SKM-1 treated with dmso at 0.1 percent for 144 hours (cell line): ENCODE measurements at regions not wholly inside any gene's neighbourhood (a gene's known extent, or its start where the extent isn't known, plus 50 kb on each side); places are given as distances from the start of the nearest gene placed in this dataset.
"Not testable (repeated sequence)": the region's sequence is repeated elsewhere in the genome, so short reads cannot be mapped to it uniquely, and the experiment has no call there.

Source experiments
- DNase-seq: peaks from one replicate; lab custom pipeline; 2025; ENCODE audit not compliant: unreplicated experiment; lab: John Stamatoyannopoulos, UW

DNA sequence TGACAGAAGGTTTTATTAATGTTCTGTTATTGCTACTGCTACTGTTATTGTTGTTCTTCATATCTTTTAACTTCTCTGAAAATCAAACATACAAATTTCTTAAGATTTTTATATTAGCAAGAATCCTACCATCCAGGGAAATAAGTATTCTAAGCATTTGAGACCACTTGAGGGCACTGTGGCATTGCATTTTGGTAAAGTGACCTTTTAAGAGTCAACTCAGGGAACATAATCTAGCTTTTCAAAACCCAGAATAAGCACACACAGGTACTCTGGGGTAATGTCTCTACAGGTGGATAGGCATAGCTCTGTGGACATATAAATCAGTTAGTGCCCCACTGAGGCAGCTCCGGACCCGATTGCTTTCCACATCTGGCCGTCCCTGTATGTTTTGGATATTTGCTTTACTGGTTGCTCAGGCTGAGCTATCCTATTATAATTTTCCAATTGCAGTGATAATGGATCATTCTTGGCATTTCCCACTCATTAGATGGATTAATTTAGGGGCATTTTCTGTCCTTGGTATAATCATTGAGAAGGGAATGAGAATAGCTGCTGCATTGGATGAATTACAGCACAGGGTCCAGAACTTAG lies 1425.1 kb upstream of the CDH8 start:
- peak; percentile 16 for DNase-seq

DNA sequence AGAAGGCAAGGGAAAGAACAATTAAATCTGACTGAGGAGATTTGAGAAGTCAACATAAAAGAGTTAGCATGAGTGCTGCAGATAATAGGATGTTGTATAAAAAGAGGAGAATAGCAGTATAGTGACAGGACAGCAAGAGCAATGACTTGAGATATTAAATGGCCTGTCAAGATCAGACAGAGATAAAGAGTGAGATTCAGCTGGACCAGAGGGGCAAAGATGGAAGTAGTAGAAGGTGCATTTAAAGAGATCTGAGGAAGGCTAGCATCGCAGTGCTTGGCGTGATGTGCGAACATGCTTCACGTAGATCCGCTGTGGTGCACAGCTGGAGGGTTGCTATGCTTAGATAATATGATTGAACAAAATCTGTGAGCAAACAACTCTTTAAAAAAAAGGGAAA lies 1422.6 kb upstream of the CDH8 start:
- no peak for DNase-seq

DNA sequence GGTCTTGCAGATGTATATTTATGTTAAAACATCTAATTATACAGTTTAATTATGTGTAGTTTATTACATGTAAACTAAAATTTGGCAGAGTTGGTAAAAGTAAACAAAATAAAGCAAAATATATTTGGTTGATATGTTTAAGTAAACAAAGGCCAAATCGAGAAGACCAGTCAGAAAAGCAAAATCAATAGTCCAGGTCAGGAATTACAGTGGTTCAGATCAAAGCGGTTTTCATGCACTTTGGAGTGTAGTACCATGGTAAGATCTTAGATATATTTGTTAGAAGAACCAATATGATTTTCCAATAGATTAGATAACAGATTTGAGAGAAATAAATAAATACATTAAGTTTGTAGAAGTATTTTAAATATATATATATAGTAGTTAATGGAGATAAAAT lies 1421.6 kb upstream of the CDH8 start:
- DNase-seq: no peak

DNA sequence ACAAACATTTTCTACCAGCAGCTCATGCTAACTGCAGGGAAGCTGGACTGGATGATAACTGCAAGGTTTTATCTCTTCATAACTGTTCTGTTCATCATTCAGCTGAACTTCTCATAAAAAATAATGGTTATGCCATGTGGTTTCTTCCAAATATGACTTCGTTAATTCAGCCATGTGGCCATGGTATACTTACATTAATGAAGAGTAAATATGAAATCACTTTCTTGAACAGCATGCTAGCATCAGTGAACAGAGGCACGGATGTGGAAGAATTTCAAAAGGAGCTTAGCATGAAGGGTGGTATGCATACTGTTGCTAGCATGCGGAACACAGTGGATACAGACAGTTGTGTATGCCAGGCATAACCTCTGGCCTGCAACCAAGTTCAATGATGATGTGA lies 1417.0 kb upstream of the CDH8 start:
- no peak for DNase-seq

DNA sequence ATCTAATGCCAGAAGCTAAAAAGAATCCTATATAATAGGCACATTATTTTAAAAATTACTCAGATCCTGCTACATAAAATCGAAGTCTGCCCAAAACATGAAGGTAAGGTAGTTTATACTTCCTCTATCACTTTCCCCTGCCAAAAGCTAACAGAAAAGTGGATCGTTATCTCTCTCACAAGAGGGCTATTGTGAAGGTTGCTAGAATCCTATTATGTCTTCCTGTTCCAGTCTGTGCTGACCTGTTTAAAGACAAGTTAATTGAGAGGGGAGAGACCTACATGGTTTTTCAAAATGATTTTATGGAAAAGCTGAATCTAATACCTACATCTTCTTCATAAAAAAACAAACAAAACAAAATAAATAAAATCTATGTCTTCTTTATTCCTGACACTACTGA lies 1410.9 kb upstream of the CDH8 start:
- peak; percentile 2 for DNase-seq

DNA sequence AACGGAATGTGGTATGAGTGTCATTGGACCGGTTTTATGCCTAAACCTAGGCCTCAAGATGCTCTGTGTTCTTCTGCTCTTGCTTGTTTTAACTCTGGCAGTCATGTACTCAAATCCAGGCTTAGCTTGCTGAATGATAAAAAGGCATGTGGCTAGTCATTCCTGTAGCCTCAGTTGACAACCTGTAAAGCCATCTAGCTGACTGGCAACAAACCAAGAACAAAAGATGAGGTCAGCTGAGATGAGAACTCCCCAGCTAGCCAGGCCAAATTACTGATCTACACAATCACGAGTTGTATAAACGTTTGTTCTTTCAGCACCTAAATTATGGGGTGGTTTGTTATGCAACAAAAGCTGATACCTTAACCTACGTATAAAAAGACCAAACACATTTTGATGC lies 1406.0 kb upstream of the CDH8 start:
- DNase-seq: no peak

DNA sequence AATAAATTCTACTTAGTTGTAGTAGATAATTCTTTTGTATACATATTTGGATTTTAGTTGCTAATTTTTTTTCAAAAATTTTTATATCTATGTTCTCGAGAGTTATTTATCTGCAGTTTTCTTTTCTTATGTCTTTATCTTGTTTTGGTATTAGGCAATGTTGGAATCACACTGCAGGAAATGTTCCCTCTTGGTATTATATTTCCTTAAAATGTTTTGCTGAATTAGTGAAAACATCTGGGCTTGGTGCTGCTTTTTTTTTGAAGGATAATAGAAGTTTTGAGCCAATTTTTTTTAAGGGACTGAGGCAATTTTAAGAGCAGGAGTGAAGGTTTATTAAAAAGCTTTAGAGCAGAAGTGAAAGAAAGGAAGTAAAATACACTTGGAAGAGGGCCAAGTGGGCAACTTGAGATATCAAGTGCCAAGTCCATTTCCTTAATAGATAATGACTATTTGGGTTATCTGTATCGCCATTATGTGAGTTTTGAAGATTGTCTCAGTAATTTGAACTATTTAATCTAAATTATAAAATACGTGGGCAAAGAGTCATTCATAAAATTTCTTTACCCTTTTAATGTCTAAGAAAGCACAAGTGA lies 1390.1 kb upstream of the CDH8 start:
- no peak for DNase-seq

DNA sequence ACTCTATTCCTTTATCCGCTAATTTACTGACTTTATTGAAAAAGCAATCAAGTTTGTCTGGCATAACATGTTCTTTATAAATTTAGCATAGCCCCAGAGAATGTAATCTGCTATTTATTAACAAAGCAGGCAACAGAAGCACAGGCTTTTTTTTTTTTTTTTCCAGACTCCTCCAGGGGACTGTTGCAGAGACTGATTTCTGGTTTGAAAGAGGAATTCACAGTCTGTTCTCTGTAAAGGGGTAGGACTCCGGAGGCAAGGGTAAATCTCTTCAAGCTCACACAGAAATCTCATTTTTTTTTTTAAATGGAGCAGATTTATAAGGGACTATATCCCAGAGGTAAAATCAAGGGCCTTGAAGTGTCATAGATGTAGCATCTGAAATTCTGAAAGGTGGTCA lies 1386.5 kb upstream of the CDH8 start:
- no peak for DNase-seq

DNA sequence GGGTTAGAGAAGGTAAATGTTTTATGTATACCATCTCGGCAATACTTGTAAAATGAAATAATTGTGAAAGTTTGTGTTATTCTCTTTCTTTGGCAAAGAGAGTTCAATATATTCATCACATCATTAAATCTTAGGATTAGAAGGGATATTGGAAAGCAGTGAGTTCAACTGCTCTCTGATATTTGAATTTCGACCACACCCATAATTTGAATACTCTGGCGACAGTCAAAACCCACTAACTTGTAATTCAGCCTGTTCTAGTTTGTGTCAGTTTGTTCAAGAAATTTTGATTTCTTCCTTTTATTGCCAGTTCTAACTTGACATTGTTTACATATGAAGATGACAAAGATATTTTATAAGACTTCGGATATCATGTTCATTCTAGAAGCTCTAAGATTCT lies 1380.5 kb upstream of the CDH8 start:
- DNase-seq: no peak

DNA sequence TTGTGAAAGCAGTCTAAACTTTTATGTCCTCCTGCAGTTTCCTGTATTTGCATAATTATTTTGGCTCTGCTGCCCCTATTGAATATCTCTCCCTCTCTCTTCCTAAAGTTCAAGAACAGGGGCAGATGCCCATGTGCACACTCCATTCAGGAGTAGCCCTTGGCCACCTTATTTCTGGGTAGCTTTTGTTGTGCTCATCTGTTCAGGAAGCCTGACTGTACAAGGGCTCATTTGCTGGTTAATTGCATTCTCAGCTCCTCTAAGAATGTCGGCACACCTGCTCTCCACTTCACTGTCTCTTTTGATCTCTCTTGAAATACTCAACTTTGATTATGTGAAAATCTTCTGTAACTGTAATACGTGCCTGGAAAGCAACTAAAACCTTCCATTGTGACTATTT lies 1378.8 kb upstream of the CDH8 start:
- no peak for DNase-seq

DNA sequence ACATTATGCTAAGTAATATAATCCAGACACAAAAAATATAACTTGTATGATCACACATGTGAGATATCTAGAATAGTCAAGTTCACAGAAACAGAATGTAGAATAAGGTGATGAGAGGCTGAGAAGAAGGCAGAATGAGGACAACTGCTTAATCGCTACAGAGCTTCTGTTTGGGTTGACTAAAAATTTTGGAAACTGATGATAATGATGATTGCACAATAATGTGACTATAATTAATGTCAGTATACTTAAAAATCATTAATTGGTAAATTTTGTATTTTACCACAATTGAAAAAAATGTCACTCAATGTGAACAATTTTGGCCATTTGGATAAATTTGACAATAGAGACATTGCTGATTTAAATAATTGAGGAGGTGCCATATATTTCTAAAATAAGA lies 1374.4 kb upstream of the CDH8 start:
- no peak for DNase-seq

DNA sequence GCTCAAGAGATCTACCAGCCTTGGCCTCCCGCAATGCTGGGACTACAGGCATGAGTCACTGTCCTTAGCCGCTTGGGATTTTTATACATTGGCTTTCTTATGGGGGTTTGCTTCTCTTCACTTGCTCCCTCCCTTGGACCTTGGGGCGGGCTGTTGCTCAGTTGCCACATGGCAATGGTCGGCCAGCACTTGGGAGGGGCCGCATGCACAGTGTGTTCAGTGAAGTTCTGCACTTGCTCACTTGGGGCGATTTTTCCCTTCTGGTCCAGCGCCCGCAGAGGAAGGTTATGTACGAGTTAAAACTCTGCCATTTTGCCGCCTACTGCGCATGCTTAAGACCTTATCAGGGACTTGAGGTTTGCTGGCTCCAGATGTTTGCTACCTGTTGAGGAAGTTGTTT lies 1367.6 kb upstream of the CDH8 start:
- DNase-seq: no peak

DNA sequence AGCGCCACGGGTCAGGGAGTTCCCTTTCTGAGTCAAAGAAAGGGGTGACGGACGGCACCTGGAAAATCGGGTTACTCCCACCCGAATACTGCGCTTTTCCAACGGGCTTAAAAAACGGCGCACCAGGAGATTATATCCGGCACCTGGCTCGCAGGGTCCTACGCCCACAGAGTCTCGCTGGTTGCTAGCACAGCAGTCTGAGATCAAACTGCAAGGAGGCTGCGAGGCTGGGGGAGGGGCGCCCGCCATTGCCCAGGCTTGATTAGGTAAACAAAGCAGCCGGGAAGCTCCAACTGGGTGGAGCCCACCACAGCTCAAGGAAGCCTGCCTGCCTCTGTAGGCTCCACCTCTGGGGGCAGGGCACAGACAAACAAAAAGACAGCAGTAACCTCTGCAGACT lies 1352.0 kb upstream of the CDH8 start:
- DNase-seq: not testable (repeated sequence)

DNA sequence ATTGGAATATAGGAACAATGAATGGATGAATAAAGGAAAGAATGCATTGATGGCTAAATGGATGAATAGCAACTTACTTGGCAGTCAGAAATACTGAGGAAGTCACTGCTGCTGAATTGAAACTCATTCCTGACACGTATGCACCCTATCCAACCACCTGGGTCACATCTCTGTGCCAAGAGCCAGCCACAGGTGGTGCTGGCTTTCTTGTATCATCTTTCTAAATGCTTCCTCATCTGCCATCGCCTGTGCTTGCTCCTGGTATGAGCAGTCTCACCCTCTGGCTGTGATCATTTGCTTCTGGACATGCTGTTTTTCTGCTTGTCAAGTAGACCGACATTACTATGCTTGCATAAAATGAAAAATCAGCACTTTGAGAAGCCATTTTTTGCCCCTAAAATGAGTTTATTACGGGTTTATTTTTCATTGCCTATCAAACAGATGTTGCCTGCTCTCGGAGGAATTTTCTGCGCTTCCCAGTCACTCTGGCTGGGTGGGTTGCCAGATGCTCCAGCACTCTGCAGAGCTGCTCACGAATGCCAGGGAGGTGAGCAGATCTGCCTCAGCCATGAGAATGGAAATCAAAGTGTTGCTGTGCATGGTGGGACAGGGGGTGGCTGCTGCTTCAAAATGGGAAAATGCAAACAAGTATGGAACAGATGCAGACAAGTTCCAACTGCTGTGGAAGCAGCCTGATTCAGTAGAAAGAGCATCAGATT lies 1349.6 kb upstream of the CDH8 start:
- DNase-seq: no peak

DNA sequence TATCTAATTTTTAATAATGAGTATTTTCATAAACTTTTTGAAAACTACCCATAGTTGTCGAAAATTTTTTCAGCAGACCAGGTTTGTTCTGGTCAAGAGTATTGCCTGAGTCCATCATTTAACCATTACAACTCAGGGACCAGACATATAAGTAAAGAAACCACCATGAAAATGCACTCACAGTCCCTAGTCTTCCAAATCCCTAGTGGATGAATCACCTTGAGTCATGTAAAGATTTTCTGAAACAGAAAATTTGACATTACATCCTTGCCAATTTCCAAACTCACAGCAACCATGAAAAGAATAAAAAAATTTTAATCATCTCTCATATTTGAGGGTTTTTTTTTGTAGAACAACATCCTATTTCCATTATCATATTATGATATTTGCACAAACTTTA lies 1337.5 kb upstream of the CDH8 start:
- DNase-seq: no peak

DNA sequence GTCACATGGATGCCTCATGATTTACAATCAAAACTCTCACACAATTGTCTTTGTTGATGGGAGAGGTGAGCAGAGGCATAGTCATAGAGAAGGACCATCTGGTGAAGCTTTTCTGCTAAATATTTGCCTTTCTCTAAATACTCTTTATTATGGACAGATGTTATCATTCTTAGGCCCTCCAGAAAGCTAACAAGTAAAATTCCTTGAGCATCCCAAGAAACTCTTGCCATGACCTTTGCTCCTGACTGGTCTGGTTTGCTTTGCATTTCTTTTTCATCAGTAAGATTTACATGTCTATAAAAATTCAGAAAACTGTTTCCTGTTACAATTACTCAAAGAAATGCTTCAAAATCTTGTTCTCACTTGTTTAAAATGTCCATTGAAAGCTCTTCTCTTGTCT lies 1336.6 kb upstream of the CDH8 start:
- DNase-seq: no peak

DNA sequence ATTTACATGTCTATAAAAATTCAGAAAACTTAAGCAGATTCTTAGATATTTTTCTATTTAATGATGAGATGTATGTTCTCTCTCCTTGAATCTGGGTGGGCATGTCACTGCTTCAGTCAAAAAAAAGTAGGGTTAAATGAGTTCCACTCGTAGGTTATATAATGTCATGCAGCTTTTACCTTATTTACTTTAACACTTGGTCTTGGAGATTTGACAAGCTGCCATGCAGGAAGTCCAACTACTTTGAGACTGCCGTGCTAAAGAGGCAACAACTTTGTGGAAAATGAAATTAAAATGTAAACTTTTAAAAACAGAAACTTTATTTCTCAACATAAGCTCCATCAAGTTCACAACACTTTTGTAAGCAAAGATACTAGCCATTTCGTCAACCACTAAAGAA lies 1336.0 kb upstream of the CDH8 start:
- no peak for DNase-seq

DNA sequence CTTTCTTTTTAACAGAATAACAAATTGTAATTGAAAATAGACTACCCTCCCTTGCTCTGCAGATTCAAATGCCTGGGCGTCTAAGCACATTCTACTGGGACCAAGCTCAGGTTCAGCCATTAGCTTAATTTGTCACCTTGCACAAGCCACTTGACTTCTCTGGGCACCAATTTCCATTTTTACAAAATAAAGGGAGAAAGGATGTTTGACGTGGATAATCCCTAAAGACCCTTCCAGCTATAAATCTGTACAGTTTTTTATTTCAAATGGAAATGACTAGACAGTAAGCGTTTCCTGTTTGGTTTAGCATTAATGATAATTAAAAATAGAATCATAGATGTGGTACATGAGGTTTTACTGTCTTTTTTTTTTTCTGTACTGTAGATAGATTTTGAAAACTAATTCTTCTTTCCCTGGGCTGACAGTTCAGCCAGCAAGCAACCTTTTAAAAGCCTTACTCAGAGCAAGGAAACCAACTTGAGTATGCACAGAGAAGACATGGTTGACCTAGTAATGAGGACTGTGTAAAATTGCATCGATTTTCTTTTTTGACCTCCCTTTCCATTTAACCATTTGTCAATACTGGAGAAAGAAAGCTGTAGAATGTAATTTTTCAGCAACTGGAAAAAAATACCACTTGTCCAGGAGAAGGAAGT lies 1329.5 kb upstream of the CDH8 start:
- no peak for DNase-seq

DNA sequence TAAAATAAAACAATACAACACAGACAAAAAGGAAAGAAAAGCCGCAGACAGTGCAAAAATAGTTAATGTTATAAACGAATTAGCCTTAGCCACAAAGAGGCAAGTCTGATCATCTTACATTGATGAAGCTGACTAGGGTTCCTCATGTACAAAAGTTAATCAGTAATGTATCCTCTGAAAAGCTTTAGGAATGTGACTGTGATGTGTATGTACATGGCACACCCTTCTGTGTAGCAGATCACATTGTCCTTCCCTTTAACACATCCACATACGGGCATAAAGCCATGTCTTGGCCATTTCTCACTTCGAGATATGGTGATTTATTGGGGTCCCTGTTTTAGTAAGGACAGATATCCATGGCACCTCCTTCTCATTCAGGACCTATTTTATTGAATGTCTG lies 1327.5 kb upstream of the CDH8 start:
- DNase-seq: no peak

DNA sequence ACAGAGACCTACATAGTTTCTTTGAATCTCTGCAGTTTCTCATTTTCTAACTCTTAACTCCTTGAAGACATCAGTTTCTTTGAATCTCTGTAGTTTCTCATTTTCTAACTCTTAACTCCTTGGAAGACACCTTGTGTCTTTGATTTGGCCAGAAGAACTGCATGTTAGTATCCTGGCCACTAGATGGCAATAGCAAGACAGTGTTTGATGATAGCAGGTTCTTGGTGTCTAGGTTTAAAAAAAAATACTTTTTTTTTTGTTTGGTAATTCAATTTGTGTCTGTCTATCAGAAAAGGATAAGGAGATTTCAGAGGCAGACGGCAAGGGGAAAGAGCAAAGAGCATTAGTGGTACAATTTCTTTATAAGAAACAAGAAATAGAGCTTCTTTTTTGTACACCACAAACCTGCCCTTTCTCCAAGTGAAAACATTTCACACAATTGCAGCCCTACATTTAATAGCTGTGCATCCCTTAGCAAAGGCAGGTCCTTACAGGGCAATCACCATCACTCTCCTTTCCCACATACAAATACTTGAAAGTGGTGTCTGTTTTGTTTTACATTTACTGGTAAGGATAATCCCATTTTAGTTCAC lies 1324.9 kb upstream of the CDH8 start:
- peak; percentile 24 for DNase-seq

DNA sequence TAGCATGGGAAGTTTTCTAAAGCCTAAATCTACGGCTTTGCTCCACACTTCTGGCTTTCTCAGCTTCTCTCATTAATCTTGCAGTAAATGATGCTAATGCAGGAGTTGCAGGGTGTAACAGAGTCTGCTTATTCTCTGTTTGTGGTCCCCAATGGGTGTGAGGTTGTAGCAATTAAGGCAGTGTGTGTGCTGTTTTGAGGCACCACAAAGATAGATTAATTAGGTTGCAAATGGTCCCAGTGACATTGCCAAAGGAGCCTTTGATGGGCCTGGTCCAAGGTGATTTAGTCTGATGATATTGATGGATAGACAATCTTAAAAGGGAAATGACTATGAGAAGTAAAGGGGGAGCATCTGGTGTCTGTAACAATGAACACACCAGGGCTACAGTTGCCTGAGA lies 1313.7 kb upstream of the CDH8 start:
- no peak for DNase-seq

DNA sequence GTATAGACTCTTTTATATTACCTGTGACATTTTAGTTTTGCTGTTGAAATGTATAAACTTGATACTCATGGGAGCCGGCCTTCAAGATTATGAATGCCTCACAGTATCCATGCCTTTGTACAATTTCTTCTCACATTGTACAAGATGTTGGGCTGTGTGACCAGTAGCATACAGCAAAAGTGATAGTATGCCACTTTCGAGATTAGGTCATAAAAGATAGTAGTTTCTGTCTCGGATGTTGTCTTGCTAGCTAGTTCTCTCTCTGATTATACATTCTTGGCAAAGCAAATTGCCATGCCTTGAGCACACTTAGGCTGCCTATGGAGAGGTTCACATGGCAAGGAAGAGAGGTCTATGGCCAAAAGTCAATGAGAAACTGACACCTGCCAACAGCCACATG lies 1309.8 kb upstream of the CDH8 start:
- no peak for DNase-seq
